Activated CD8-positive, alpha-beta T cell treated with anti-CD3 and anti-CD28 coated beads, Interleukin-2, amount 10 ng/mL, durations not matched to agents 7 days and 5 days (primary cell): ENCODE measurements at regions not wholly inside any gene's neighbourhood (a gene's known extent, or its start where the extent isn't known, plus 50 kb on each side); places are given as distances from the start of the nearest gene placed in this dataset.
"Not testable (repeated sequence)": the region's sequence is repeated elsewhere in the genome, so short reads cannot be mapped to it uniquely, and the experiment has no call there.

Experiments
- ATAC-seq: fragments of 150-1000 bp; cut with Tn5 transposase; one replicate; pipeline ENCODE4 v1.10.0; 2021; ENCODE audit warnings: moderate library complexity
- CTCF ChIA-PET: fragments of 350-600 bp; sonication (Branson Sonifier 250); formaldehyde crosslinking; loops from one replicate; lab custom pipeline; 2021; ENCODE audit warnings: antibody characterized with exemption; lab: Charles Lee
- POLR2A ChIA-PET: fragments of 350-600 bp; sonication (Branson Sonifier 250); formaldehyde crosslinking; loops from one replicate; lab custom pipeline; 2021; ENCODE audit warnings: antibody characterized with exemption; lab: Charles Lee
- DNase-seq: peaks from one replicate; pipeline ENCODE4 v3.0.0-alpha.2; 2020
- H3K27ac Mint-ChIP-seq: one replicate; pipeline ENCODE4 v1.8.0; 2021; ENCODE audit warnings: mild to moderate bottlenecking, mixed read lengths
- H3K27me3 Mint-ChIP-seq: one replicate; pipeline ENCODE4 v1.8.0; 2021; ENCODE audit warnings: low read depth, mixed read lengths
- H3K36me3 Mint-ChIP-seq: one replicate; pipeline ENCODE4 v1.8.0; 2021; ENCODE audit warnings: low read depth, mixed read lengths
- H3K4me1 Mint-ChIP-seq: one replicate; pipeline ENCODE4 v1.8.0; 2021; ENCODE audit warnings: low read depth, mixed read lengths
- H3K4me3 Mint-ChIP-seq: one replicate; pipeline ENCODE4 v1.8.0; 2021; ENCODE audit warnings: mild to moderate bottlenecking, mixed read lengths
- H3K9me3 Mint-ChIP-seq: one replicate; pipeline ENCODE4 v1.8.0; 2022; ENCODE audit warnings: mixed read lengths; ENCODE audit not compliant: insufficient read depth

- no peaks in the 10 kb centered on the region for H3K36me3 Mint-ChIP-seq
- no peak overlapping the region for H3K27ac Mint-ChIP-seq
- CTCF ChIA-PET: no interaction called here
Measured at GRCh38 chr12:67099858-67100257, 169.3 kb upstream of the CAND1 start.

GRCh38 chr12:67103521-67103920, 165.6 kb upstream of the CAND1 start:
- no peak for ATAC-seq
- no peak overlapping the region for H3K27ac Mint-ChIP-seq
- ChIA-PET POLR2A (no interaction called here), CTCF (no interaction called here)
- no peak overlapping the region for H3K4me3 Mint-ChIP-seq
- DNase-seq: no peak
- no peaks in the 10 kb centered on the region for H3K36me3 Mint-ChIP-seq
- peaks cover 17% of the 10 kb centered on the region for H3K9me3 Mint-ChIP-seq
- no peaks in the 10 kb centered on the region for H3K4me1 Mint-ChIP-seq
- no peaks in the 10 kb centered on the region for H3K27me3 Mint-ChIP-seq

More at GRCh38 chr12:67099858-67100257, 169.3 kb upstream of the CAND1 start:
- Mint-ChIP-seq H3K4me1 (no peaks in the 10 kb centered on the region), H3K9me3 (no peaks in the 10 kb centered on the region), H3K27me3 (peaks cover 2% of the 10 kb centered on the region), H3K4me3 (no peak overlapping the region)
- no peak for ATAC-seq
- POLR2A ChIA-PET: no interaction called here
- no peak for DNase-seq

- CTCF ChIA-PET: no interaction called here
- ATAC-seq: no peak
- Mint-ChIP-seq H3K9me3 (peaks cover 17% of the 10 kb centered on the region), H3K4me1 (no peaks in the 10 kb centered on the region), H3K4me3 (no peak overlapping the region), H3K27me3 (no peaks in the 10 kb centered on the region), H3K36me3 (no peaks in the 10 kb centered on the region), H3K27ac (no peak overlapping the region)
- no peak for DNase-seq
- POLR2A ChIA-PET: no interaction called here
Measured at GRCh38 chr12:67107235-67107634, 161.9 kb upstream of the CAND1 start.

- CTCF ChIA-PET: no interaction called here
- no peak overlapping the region for H3K4me3 Mint-ChIP-seq
- no peaks in the 10 kb centered on the region for H3K27me3 Mint-ChIP-seq
- DNase-seq (no peak), ATAC-seq (no peak)
- POLR2A ChIA-PET: no interaction called here
- no peaks in the 10 kb centered on the region for H3K4me1 Mint-ChIP-seq
- no peaks in the 10 kb centered on the region for H3K36me3 Mint-ChIP-seq
- peaks cover 17% of the 10 kb centered on the region for H3K9me3 Mint-ChIP-seq
- no peak overlapping the region for H3K27ac Mint-ChIP-seq
Measured at GRCh38 chr12:67107751-67108269, 161.3 kb upstream of the CAND1 start.

- ATAC-seq, DNase-seq, H3K27me3 Mint-ChIP-seq, POLR2A ChIA-PET, H3K27ac Mint-ChIP-seq, CTCF ChIA-PET, H3K4me1 Mint-ChIP-seq, H3K36me3 Mint-ChIP-seq, H3K4me3 Mint-ChIP-seq: not testable (repeated sequence)
- peaks cover 17% of the 10 kb centered on the region for H3K9me3 Mint-ChIP-seq
Measured at GRCh38 chr12:67110345-67110744, 158.8 kb upstream of the CAND1 start.

- ATAC-seq (no peak), DNase-seq (no peak)
- Mint-ChIP-seq H3K9me3 (peaks cover 10% of the 10 kb centered on the region), H3K27ac (no peak overlapping the region), H3K36me3 (no peaks in the 10 kb centered on the region), H3K4me1 (no peaks in the 10 kb centered on the region), H3K27me3 (no peaks in the 10 kb centered on the region), H3K4me3 (no peak overlapping the region)
- ChIA-PET CTCF (no interaction called here), POLR2A (no interaction called here)
Measured at GRCh38 chr12:67111182-67111581, 158.0 kb upstream of the CAND1 start.

GRCh38 chr12:67112586-67112985, 156.6 kb upstream of the CAND1 start:
- POLR2A ChIA-PET: no interaction called here
- Mint-ChIP-seq H3K27ac (no peak overlapping the region), H3K4me3 (no peak overlapping the region), H3K9me3 (no peaks in the 10 kb centered on the region), H3K36me3 (no peaks in the 10 kb centered on the region), H3K27me3 (peaks cover 2% of the 10 kb centered on the region), H3K4me1 (no peaks in the 10 kb centered on the region)
- ATAC-seq: no peak
- CTCF ChIA-PET: no interaction called here
- DNase-seq: no peak

- no peaks in the 10 kb centered on the region for H3K4me1 Mint-ChIP-seq
- H3K27me3 Mint-ChIP-seq: peaks cover 8% of the 10 kb centered on the region
- no peak overlapping the region for H3K4me3 Mint-ChIP-seq
- no peak for DNase-seq
- H3K9me3 Mint-ChIP-seq: no peaks in the 10 kb centered on the region
- H3K36me3 Mint-ChIP-seq: no peaks in the 10 kb centered on the region
- CTCF ChIA-PET: no interaction called here
- POLR2A ChIA-PET: no interaction called here
- H3K27ac Mint-ChIP-seq: no peak overlapping the region
- no peak for ATAC-seq
Measured at GRCh38 chr12:67116134-67116533, 153.0 kb upstream of the CAND1 start.

- DNase-seq (no peak), ATAC-seq (no peak)
- Mint-ChIP-seq H3K4me3 (no peak overlapping the region), H3K36me3 (no peaks in the 10 kb centered on the region), H3K4me1 (no peaks in the 10 kb centered on the region), H3K27me3 (peaks cover 9% of the 10 kb centered on the region), H3K9me3 (no peaks in the 10 kb centered on the region), H3K27ac (no peak overlapping the region)
- ChIA-PET POLR2A (no interaction called here), CTCF (no interaction called here)
Measured at GRCh38 chr12:67122584-67122983, 146.6 kb upstream of the CAND1 start.

GRCh38 chr12:67137256-67137655, 131.9 kb upstream of the CAND1 start:
- CTCF ChIA-PET: no interaction called here
- Mint-ChIP-seq H3K27me3 (peaks cover 11% of the 10 kb centered on the region), H3K36me3 (no peaks in the 10 kb centered on the region), H3K4me3 (no peak overlapping the region), H3K4me1 (no peaks in the 10 kb centered on the region), H3K27ac (no peak overlapping the region), H3K9me3 (no peaks in the 10 kb centered on the region)
- no peak for ATAC-seq
- DNase-seq: no peak
- POLR2A ChIA-PET: no interaction called here

GRCh38 chr12:67141296-67142018, 127.7 kb upstream of the CAND1 start:
- Mint-ChIP-seq H3K27me3 (peaks cover 14% of the 10 kb centered on the region), H3K9me3 (no peaks in the 10 kb centered on the region), H3K36me3 (no peaks in the 10 kb centered on the region), H3K4me1 (peaks cover 2% of the 10 kb centered on the region), H3K27ac (no peak overlapping the region), H3K4me3 (no peak overlapping the region)
- DNase-seq (no peak), ATAC-seq (no peak)
- POLR2A ChIA-PET: no interaction called here
- CTCF ChIA-PET: interaction anchor here (1.4 kb wide), 1 partner anchor 20 kb away, joined by 4 read pairs; no protein-coding TSS in a partner anchor

- Mint-ChIP-seq H3K4me3 (no peak overlapping the region), H3K4me1 (peaks cover 15% of the 10 kb centered on the region), H3K27ac (no peak overlapping the region), H3K27me3 (peaks cover 11% of the 10 kb centered on the region), H3K9me3 (no peaks in the 10 kb centered on the region), H3K36me3 (peaks cover 4% of the 10 kb centered on the region)
- POLR2A ChIA-PET: no interaction called here
- CTCF ChIA-PET: no interaction called here
- DNase-seq (no peak), ATAC-seq (no peak)
Measured at GRCh38 chr12:67145692-67146091, 123.5 kb upstream of the CAND1 start.
